ENCODE measurements at regions not wholly inside any gene's neighbourhood (a gene's known extent, or its start where the extent isn't known, plus 50 kb on each side); places are given as distances from the start of the nearest gene placed in this dataset.

DNA sequence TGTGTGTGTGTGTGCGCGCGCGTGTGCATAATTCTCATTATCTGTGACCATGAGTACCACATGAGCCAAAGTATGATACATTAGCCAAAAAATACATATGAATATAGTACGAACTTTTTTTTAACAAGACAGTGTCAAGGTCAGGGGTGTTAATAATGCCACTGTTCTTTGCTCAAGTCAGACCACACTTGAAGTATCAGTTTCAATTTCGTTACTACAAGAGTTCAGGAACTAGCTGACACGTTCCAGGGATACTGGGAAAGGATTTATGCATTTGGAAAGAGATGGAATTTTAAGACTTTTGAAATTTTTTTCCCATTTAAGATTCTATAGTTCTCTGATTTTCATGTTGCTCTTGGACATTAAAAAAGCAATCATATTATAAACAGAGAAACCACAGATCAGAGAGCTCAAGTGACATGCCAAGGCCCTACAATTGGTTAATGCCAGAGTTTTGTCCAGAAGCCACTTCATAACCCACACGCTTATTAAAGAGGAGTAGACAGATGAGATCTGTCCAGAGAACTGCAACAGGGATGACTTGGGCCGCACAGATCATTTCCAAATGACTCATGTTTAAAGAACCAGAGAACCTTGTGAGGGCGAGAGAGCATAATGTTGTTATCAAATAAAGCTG, 718.8 kb upstream of the SGCG start:
- no peak for DNase-seq

DNA sequence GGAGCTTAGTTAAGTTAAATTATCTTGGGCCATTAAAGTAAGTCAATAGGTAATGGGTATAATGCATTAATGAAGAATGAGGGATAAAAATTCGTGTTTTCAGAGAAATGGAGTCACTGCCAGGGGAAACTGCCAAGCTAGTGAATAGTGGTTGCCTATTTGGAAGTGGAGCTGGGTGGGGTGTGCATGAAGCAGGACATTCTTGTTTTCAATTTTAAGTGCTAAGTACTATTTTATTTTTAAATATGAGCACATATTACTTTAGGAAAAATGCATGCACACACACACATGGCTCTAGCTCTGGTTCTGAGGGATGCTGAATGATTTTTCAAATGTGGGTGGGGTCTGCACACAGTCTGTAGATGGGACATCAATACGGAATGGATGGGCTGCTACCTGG, 717.7 kb upstream of the SGCG start:
- no peak for DNase-seq

DNA sequence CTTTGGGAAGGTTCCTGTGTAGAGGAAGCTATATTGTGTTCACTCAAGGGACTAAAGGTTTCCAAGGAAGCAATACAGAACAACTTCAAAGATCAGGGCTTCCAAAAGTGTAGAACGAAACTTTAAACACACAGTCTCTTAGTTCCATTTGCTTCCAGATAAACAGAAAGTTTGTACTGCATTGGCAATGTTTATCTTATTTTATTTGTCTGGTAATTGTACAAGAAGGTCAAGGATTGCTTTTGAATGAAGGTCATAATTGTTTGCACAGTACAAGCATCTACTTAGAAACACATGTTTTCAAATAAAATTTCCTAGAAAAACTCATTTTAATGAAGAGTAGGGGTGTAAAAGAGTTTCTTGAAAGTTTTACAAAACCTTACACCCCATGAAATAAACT, 712.7 kb upstream of the SGCG start:
- DNase-seq: no peak

DNA sequence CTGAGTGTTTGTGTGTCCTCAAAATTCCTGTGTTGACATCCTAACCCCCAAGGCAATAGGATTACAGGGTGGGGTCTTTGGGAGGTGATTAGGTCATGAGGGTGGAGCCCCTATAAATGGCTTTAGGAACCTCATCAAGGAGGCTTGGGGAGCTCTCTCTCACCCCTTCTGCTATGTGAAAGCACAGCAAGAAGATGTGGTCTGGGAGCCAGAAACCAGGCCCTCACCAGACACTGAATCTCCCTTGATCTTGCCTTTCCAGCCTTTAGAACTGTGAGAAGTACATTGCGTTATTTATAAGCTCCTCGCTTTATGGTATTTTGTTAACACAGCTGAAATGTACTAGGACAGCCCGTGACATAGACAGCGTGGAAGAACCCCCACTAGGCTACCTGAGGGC, 712.0 kb upstream of the SGCG start:
- no peak for DNase-seq

DNA sequence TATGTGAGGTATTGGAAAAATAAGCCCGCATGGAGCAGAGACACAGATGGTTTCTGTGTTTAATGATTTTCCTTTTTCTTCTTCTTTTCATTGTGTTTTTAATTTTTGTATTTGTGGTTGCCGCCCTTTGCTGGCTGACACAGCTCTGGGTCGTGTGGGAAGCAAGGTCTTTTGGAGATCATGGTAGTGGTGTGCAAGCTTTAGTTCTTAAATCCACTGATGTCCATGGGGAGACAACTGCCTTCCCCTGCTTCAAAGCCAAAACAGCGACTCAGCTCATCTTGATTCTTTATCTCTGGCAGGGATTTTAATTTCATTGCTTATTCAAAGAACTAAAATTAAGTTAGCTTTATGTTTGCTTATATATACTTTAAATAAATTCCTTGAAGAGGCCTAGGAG, 711.3 kb upstream of the SGCG start:
- DNase-seq: no peak

DNA sequence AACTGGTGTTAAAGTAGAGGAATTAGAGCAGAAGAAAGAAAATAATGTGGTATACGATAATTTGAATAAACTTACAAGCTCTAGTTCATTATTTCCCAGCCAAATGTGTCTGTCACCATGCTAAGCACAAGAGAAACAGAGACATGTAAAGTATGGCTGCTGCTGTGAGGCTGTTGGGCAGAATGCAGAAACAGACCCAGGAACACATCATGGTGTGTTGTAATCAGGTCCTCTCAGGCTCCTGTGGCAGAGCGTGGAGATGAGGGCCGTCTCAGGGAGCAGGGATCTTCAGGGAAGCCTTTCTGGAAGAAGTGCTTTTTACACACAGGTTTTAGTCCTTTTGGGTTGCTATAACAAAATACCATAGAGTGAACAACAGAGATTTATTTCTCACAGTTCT, 710.7 kb upstream of the SGCG start:
- DNase-seq: no peak

DNA sequence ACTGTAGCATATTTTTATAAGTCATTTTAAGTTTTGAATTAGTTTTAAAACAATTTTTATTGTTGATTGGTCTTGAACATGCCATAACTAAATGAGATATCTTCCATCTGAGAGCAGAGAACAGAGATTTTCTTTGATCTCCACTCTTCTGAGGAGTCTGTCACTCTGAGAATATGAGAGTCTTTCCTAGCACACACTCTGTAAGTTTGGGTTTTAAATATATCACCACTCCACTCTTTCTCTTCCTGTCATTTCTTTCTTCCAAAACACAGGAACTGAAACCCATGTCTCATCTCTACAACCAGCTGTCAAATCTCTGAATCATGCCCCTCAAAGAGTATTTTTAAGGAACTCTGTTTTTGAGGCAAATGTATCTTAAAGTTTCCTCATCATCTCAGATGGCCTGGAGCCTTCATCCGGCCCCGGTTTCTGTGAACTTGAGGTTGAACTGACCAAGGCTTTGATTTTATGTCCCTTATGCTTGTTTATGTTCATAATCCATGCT, 698.2 kb upstream of the SGCG start:
- DNase-seq: no peak

DNA sequence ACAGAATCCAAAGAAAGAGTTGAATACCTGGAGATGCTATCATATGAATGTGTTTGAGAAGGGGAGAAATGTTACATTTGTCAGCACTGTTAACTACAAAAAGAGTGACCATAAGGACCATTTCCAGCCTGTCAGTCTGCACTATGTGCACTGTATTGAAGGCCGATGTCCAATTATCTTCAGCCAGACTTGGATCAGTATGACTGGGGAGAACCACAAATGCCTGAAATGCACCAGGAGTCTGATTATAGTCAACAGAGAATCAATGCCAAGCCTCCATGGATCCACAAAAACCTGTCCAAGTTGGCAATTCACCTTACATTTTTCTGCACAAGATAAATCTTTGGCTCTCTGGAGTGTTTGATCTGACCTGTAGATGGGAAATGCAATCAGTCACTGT, 697.5 kb upstream of the SGCG start:
- no peak for DNase-seq

DNA sequence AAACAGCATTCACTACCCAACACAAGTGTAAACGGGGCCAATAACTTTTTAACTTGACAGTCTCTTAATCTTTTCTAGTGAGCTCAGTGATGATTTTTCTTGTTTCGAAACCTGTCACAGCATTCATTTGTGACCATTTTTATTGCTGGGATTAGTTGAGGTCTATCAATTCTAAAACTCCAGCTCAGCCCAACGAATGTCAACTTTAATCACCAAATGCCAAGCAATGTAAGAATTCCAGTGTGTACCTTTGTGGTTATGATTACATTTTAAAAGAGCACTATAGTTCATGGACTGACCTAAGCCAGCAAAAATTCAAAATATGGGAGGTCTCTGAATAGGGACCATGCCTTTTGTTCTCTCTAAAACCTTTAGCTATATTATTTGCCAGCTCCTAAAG, 694.3 kb upstream of the SGCG start:
- no peak for DNase-seq

DNA sequence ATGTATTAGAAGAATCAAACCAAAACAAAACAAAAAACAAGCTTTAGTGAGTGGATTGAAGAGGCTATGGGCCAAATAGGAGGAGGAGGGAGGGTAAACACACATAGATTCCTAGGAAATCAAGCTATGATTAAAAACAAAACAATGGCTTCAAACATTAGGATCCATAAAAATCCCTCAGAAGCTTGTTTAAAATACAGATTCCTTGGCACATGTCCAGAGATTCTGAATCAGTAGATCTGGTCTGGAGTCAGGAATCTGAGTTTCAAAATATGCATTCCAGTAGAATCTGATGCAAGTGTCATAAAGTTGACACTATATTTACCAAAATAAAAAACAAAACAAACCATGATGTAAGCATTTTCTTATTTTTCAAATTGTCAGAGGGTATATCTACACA, 692.8 kb upstream of the SGCG start:
- no peak for DNase-seq

DNA sequence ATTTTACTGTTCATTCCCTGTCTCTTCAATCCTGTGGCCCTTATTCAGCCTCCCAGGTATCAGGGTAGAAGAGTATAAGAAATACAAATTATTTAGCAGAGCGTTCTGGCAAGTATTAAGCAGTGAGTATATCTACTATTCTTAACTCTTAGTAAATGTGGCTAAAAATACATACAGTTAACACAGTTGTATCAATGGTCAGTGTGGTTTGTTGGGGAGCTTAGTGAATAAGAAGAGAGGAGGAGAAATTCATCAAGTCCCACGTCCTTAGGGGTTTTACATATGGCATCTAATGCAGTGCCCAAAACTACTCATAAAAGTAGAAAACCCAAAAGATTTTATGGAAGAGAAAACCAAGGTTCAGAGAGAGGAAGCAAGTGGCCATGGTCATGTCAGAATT, 691.0 kb upstream of the SGCG start:
- DNase-seq: no peak

DNA sequence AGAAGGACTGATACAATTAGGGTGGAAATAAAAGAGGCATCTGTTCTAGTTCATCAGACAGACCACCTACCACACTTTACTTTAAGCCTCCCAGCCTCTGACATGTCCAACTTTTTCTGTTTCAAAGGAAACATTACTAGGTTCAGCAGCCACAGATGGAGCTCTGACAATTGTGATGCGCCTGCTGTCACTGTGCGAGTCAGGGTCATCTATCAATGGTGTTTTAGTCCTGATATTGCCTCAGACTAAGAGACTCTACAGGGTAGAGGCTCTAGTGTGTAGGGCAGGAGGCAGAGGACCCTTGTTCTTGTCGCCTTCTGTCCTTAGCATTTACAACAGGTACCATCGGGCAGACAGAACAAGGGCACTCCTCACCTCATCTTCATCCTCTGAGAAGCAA, 685.0 kb upstream of the SGCG start:
- no peak for DNase-seq

DNA sequence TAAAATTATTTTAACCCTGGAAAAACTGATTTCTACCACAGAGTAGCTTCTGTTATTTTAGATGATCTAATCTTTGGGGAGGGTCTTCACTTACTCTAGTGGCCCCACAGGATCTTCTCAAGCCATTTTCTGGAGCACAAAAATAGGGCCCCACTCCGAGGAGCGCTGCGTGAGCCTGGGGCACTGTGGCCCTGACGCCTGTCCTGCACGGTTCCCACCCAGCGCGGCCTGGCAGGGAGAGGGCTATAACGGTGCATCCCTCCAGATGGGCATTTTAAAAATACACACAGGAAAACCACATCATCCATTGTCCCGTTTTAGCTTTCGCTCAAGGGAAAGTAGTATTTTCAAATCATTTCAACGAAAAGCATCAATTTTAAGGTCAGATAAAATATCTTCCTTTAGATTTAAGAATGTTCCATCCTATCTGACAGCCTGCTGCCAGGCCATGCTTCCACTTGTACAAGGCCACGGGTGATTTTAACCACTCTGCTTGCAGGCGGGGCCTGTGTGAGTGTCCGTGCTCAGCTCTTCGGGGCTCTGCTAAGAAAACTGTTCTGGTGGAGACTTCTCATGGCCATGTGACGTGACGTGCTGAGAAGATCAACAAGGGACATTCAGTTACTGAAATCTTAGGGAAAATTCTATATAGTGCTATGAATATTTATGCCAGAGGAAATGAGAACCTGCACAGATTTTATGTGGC, 683.8 kb upstream of the SGCG start:
- no peak for DNase-seq

DNA sequence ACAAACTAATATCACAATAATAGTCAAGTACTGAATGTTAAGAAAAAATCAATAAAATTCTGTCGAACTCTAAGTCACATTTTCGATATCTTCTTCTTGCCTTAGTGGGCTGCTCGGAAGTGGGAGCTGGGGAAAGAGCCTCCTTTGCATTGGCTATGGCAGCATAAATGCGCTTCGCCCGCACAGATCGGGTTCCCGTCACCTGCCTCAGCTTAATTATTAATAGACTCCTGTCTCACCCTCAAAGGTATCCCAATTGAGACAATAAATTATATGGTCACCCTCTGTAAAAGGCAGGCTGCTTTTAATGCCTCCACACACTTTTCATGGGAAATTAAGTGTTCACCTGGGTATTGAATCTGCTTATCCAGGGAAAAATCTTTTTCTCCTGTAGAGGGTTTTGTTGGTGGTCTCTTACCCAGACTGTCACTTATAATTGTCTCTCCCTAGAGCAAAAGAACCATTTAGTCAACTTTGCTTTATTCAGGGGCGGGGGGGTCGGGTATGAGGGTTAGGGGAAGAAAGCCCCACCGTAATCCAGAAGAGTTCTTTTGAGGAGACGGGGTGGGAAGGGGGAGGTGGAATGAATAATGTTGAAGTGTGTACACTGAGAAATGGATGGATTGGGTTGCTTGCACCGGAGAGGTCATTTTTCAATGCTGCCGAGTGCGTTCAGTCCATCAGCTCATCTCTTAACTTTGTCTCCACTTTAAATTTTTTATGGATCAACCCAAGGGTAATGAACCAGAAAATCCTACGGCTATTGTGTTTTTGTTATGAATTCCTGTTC, 682.6 kb upstream of the SGCG start:
- no peak for DNase-seq

DNA sequence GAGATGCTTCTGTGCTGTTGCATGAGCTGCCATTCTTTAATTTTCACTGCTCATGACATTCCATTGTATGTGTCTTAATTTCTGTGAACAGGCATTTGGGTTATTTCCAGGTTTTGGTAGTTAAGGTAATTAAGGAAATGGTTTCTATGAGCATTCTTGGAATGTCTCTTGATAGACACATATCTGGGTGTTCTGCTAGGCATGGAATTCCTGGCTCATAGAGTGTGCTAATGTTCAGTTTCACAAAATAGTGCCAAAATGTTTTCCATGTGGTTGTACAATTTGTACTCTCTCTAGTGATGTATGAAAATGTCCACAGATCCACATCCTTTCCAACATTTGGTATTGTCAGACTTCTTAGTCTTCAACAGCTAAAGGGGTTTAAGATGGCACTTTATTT, 680.9 kb upstream of the SGCG start:
- no peak for DNase-seq

DNA sequence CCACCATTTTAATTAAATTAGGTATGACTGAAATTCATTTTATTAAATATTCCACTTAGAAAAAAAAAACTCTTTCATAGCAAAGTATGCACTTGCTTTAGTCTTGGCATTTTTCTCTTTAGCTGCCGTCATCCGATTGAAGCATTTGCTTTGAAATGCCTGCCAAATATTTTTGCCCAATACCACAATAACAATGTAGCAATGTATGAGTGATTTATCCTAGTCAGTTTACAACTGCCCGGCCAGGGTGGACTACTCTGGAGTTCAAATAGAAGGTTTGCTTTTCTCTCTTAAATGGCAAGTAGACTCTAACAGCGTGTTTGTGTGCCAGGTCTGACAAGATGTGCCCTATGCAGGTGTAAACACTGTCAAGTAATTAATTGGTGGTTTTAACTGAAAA, 675.3 kb upstream of the SGCG start:
- no peak for DNase-seq

DNA sequence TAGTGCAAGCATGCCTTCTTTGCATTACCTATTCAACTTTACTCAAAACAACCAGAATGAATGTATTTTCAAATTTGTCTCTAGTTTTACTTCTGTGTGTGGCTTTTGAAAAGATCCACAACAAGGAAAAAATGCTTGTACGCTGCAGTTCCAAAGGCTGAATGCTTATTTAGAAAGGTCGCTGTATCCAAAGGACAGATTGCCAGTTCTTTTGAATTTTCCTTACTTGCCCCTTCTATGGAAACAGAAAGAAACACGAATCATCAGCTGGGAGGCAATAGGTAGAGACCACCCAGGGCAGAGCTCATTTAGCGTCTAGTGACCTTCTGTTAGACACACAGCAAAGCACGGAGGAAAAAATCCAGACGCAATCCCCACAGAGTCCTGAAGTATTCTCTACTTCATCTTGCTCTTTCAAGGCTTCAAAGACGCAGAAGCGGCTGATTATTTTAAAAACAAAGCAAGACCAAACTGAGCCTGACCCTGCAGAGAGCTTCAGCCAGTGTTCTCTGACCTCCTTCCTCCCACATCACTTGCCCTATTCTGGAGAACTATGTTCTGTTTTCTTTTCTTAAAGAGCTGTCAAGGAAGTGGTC, 674.6 kb upstream of the SGCG start:
- no peak for DNase-seq

DNA sequence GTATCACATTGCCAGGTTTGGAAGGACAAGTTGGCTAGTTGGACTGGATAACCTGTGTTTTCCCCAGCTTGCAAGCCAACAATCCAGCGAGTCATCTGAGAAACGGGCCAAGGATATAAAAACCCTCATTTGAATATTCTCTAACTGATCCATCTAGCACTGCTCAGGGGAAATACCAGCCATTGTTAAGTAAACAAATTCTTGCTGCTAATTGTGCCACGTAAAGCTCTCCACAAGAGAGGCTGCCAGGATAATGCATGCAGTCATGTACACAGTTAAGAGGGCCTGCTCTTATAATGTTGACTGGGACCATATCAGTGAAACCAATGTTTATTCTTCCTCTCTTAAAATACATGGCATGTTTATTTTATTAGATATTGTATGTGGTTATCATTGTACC, 663.2 kb upstream of the SGCG start:
- no peak for DNase-seq

DNA sequence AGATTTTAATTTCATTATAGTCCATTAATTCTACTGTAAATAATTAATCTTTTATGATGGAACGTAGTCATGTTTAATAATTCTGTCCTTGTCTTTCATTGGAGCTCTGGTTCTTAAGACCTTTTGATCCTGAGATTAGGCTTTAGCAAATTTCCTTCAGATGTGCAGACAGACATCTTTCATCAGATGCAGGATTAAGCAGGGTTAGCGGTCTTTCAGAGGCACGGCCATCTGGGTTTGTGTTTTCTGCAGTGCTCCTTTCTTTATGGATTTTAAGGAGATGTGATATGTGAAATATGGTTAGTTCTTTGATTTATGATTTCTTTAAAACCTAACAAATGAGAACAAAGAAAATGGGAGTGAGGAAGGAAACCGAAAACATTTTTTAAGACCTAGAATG, 643.9 kb upstream of the SGCG start:
- DNase-seq: no peak

DNA sequence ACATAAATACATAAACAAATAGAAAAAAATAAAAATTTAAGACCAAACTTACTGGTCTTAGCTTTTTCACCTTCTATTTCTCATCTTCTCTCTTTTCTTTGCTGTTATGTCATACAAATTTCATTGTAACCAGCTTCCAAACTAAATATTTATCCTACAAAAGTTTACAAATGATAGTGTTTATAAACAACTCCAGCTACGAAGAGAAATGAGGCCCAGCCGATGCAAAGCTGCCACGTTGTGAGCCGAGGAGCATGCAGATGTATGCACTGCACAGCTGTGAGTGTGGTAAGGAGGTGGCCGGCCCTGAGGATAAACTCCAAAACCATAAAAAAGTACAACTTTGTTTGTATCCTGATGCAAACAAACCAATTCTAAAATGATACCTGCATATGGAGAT, 642.4 kb upstream of the SGCG start:
- no peak for DNase-seq

DNA sequence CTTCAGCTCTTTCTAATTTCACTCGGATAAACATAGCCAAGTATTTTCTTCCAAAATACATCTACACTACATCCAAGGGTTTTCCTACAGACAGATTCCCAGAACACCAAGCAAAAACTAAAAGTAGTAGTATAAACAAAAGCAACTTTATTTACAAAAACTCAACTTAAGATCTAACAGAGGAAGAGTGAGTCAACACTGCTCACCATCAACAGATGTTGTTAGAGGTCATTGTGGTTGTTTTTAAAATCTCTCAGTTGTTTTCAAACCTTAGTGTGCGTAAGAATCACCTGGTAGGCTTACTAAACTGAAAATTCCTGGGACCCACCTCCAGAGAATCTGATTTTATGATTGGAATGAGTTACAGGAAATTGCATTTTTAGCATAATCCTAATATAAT, 631.7 kb upstream of the SGCG start:
- no peak for DNase-seq

DNA sequence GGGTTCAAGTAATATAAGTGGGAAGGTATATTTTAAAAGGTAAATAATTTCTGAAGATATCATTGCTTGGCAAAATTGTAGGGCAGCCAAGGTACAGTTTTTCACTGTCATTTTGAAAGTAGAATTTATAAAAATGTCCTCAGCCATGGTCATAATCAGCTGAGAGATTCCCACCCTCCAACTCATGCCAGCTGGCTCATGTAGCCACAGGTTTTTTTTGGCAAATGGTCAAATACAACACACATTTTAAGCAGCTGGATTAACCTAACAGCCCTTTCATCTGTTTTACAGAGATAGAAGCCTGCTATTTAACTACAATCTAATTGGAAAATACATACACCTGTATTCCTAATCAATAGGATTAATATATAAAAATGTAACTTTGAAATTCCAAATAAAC, 619.2 kb upstream of the SGCG start:
- no peak for DNase-seq

DNA sequence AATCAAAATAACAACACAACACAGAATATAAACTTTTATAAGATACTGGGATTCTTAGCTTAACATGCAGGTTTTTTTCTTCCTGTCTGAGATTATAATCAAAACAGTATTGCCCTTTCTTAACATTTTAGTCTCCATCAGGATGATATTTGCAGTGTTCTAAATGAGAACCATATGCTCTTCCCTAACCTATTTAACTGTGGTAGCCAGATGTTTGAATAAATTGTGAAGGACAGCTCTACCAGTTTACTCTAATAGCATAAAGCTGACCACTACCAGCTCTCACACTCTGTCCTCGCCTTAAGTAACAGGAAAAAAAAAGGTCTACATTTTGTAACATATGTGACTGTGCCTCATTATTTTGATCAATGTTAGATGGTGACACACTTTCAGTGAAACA, 618.7 kb upstream of the SGCG start:
- no peak for DNase-seq

DNA sequence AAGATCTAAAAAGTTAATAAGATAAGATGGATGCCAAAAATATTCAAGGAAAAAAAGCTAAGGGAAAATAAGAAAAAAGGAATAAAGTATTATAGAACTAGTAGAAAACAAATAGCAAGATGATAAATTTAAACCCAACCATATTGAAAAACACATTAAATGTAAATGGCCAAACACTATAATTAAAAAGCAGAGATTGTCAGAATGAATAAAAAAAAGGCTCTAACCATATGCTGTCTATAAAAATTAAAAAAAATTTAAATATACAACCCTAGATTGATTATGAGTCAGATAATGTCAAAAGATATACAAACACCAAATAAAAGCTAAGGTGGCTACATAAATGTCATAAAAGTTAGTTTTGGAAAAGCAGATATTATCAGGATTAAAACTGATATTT, 617.5 kb upstream of the SGCG start:
- no peak for DNase-seq
